Gastroesophageal sphincter (tissue), 4 donors: ENCODE measurements at regions not wholly inside any gene's neighbourhood (a gene's known extent, or its start where the extent isn't known, plus 50 kb on each side); places are given as distances from the start of the nearest gene placed in this dataset.

Source experiments
- ATAC-seq: fragments of 150-250 bp; one replicate; pipeline ENCODE4 v1.9.1; 2016; ENCODE audit warnings: mild to moderate bottlenecking, moderate library complexity
- H3K27ac ChIP-seq, 4 donors: fragments of 200-600 bp; sonication (generic) in 3 of 4; 1 replicate in 3 of 4; 2 replicates in 1 of 4; pipeline ENCODE4 v1.5.1; 2016 to 2019
- H3K27me3 ChIP-seq: fragments of 200-600 bp; sonication (generic); one replicate; pipeline ENCODE4 v1.5.1; 2019
- H3K36me3 ChIP-seq, 2 donors: fragments of 200-600 bp; sonication (generic); one replicate each; pipeline ENCODE4 v1.5.1; 2019; ENCODE audit warnings: control low read depth in 1 of 2
- H3K4me1 ChIP-seq, 3 donors: fragments of 200-600 bp; sonication (generic); 1 replicate in 2 of 3; 2 replicates in 1 of 3; pipeline ENCODE4 v1.5.1; 2016 to 2019; ENCODE audit warnings: control low read depth in 2 of 3
- H3K4me3 ChIP-seq, 2 donors: fragments of 200-600 bp; sonication (generic); one replicate each; pipeline ENCODE4 v1.5.1; 2019; ENCODE audit warnings: mild to moderate bottlenecking in 1 of 2, moderate library complexity in 1 of 2
- H3K9me3 ChIP-seq, 3 donors: fragments of 200-600 bp; sonication (generic); one replicate each; pipeline ENCODE4 v1.5.1; 2017 to 2019; ENCODE audit warnings: control low read depth in 2 of 3
- CTCF ChIP-seq, 4 experiments: fragments of 200-600 bp in 2 of 4; fragments of 450-650 bp in 2 of 4; sonication (generic) in 1 of 4; IDR thresholded peaks; one replicate each; pipeline ENCODE4 v1.5.1; 2017 to 2019; ENCODE audit warnings: antibody characterized with exemption in 4 of 4, mild to moderate bottlenecking in 2 of 4, moderate library complexity in 2 of 4
- EP300 ChIP-seq: sonication (generic); formaldehyde crosslinking; IDR thresholded peaks from one replicate; pipeline ENCODE4 v1.6.1; 2017; ENCODE audit warnings: antibody characterized with exemption, mild to moderate bottlenecking
- POLR2A ChIP-seq, 2 donors: fragments of 450-650 bp; IDR thresholded peaks; one replicate each; pipeline ENCODE4 v1.6.1; 2017; ENCODE audit warnings: antibody characterized with exemption in 2 of 2, mild to moderate bottlenecking in 2 of 2, moderate library complexity in 1 of 2
- POLR2AphosphoS5 ChIP-seq: sonication (generic); formaldehyde crosslinking; IDR thresholded peaks from one replicate; pipeline ENCODE4 v1.6.1; 2017; ENCODE audit warnings: antibody characterized with exemption
- WGBS, 2 donors: methylation state at CpG; one replicate each; pipeline ENCODE4 v1.1.5; 2018; ENCODE audit warnings: low coverage in 1 of 2; 5-methylcytosine and 5-hydroxymethylcytosine counted together

GRCh38 chr2:228409493-228409892 lies 228.0 kb upstream of the SPHKAP start:
- 37 to 75% methylated on average over 1 of the region's 1 CpG for WGBS, 2 donors
- ATAC-seq: no peak
- no peaks in the 10 kb centered on the region for H3K9me3 ChIP-seq
- TF ChIP-seq CTCF (IDR thresholded peaks at IDR 0.05) (no peak), EP300 (no peak), POLR2AphosphoS5 (no peak), POLR2A (IDR thresholded peaks at IDR 0.05) (no peak)
- no peak overlapping the region for H3K4me3 ChIP-seq
- H3K36me3 ChIP-seq: no peaks in the 10 kb centered on the region
- H3K27me3 ChIP-seq: no peaks in the 10 kb centered on the region
- H3K4me1 ChIP-seq: no peaks in the 10 kb centered on the region
- H3K27ac ChIP-seq: no peak overlapping the region

- no peaks in the 10 kb centered on the region for H3K4me1 ChIP-seq
- no peak overlapping the region for H3K27ac ChIP-seq
- H3K4me3 ChIP-seq: no peak overlapping the region
- H3K36me3 ChIP-seq: no peaks in the 10 kb centered on the region
- H3K9me3 ChIP-seq: no peaks in the 10 kb centered on the region
- no peak for ATAC-seq
- 68 to 80% methylated on average over 4 of the region's 4 CpGs for WGBS, 2 donors
- no peaks in the 10 kb centered on the region for H3K27me3 ChIP-seq
- TF ChIP-seq POLR2A (IDR thresholded peaks at IDR 0.05) (no peak), POLR2AphosphoS5 (no peak), EP300 (no peak), CTCF (IDR thresholded peaks at IDR 0.05) (no peak)
Observed at GRCh38 chr2:228408529-228409227, 227.2 kb upstream of the SPHKAP start.

- Histone ChIP-seq H3K4me3 (no peak overlapping the region), H3K27ac (no peak overlapping the region), H3K4me1 (no peaks in the 10 kb centered on the region), H3K9me3 (no peaks in the 10 kb centered on the region), H3K27me3 (no peaks in the 10 kb centered on the region), H3K36me3 (no peaks in the 10 kb centered on the region)
- ATAC-seq: no peak
- TF ChIP-seq POLR2AphosphoS5 (no peak), POLR2A (IDR thresholded peaks at IDR 0.05) (no peak), CTCF (IDR thresholded peaks at IDR 0.05) (no peak), EP300 (no peak)
Observed at GRCh38 chr2:228407821-228408220, 226.3 kb upstream of the SPHKAP start.

- H3K9me3 ChIP-seq: no peaks in the 10 kb centered on the region
- no peak for TF ChIP-seq CTCF (IDR thresholded peaks at IDR 0.05)
- TF ChIP-seq POLR2AphosphoS5: no peak
- no peak for TF ChIP-seq POLR2A (IDR thresholded peaks at IDR 0.05)
- no peak overlapping the region for H3K4me3 ChIP-seq
- no peak for ATAC-seq
- H3K4me1 ChIP-seq: no peaks in the 10 kb centered on the region
- WGBS, 2 donors: 75% methylated on average over 3 of the region's 3 CpGs; no CpG with 5 or more reads in 1 of the 2 donors
- no peaks in the 10 kb centered on the region for H3K36me3 ChIP-seq
- H3K27me3 ChIP-seq: no peaks in the 10 kb centered on the region
- H3K27ac ChIP-seq: no peak overlapping the region
Observed at GRCh38 chr2:228401065-228401912, 219.8 kb upstream of the SPHKAP start.

GRCh38 chr2:228387776-228388175 lies 206.3 kb upstream of the SPHKAP start:
- TF ChIP-seq CTCF (IDR thresholded peaks at IDR 0.05) (no peak), POLR2A (IDR thresholded peaks at IDR 0.05) (no peak), POLR2AphosphoS5 (no peak), EP300 (no peak)
- no peak overlapping the region for H3K27ac ChIP-seq
- no peaks in the 10 kb centered on the region for H3K4me1 ChIP-seq
- H3K9me3 ChIP-seq: no peaks in the 10 kb centered on the region
- 68 to 86% methylated on average over 3 of the region's 3 CpGs for WGBS, 2 donors
- ATAC-seq: no peak
- H3K4me3 ChIP-seq: no peak overlapping the region
- H3K36me3 ChIP-seq: no peaks in the 10 kb centered on the region
- no peaks in the 10 kb centered on the region for H3K27me3 ChIP-seq
